SK-N-MC (cell line): ENCODE measurements at regions not wholly inside any gene's neighbourhood (a gene's known extent, or its start where the extent isn't known, plus 50 kb on each side); places are given as distances from the start of the nearest gene placed in this dataset.

ENCODE experiments used
- DNase-seq: peaks from one replicate; pipeline ENCODE4 v3.0.0-alpha.2; 2011; ENCODE audit warnings: low read depth, low spot score
- H3K27ac ChIP-seq: fragments of 200-600 bp; sonication (generic); 2 replicates; pipeline ENCODE4 v1.5.1; 2016; ENCODE audit warnings: mixed run types
- H3K36me3 ChIP-seq: fragments of 200-600 bp; sonication (generic); 2 replicates; pipeline ENCODE4 v1.6.1; 2017; ENCODE audit warnings: antibody characterized with exemption, low read length, mixed read lengths; ENCODE audit not compliant: insufficient read depth
- H3K4me3 ChIP-seq: fragments of 200-600 bp; sonication (generic); 2 replicates; pipeline ENCODE4 v1.5.1; 2016
- H3K9ac ChIP-seq: fragments of 200-600 bp; sonication (generic); 2 replicates; pipeline ENCODE4 v1.8.0; 2017; ENCODE audit warnings: mixed run types, mixed read lengths; ENCODE audit not compliant: insufficient read length
- H3K9me3 ChIP-seq: fragments of 200-600 bp; sonication (generic); 2 replicates; pipeline ENCODE4 v1.6.1; 2017; ENCODE audit warnings: low read depth, mild to moderate bottlenecking, antibody characterized with exemption, low read length, moderate library complexity, mixed read lengths
- EZH2 ChIP-seq: fragments of 200-600 bp; sonication (generic); IDR thresholded peaks from one replicate; pipeline ENCODE4 v1.6.1; 2017; ENCODE audit warnings: antibody characterized with exemption
- FOXP2 ChIP-seq: optimal IDR thresholded peaks from 2 replicates; pipeline ENCODE3; 2011; ENCODE audit warnings: mild to moderate bottlenecking, moderate library complexity; ENCODE audit not compliant: insufficient read depth; ENCODE audit errors: extremely low read length, control extremely low read depth
- POLR2AphosphoS5 ChIP-seq: IDR thresholded peaks from 2 replicates; pipeline ENCODE4 v1.6.1; 2012; ENCODE audit warnings: mild to moderate bottlenecking, low read depth, low read length, borderline replicate concordance

DNA sequence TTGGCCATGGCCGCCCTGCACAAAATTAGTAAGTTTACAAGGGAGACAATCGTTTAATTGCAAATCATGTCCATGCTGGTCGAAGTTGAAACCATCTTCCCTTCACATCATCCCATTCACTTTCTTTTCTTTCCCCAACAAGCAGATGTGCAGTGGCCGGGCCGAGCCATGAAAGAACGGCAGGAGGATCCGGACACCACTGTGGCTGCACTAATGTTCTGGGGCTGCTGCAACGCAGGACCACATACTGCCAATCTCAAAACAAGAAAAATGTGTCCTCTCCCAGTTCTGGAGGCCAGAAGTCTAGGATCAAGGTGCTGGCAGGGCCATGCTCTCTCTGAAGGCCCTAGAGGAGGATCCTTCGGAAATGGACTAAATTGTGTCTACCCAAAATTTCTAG is 227.4 kb upstream of the MYT1L start:
- H3K9me3 ChIP-seq: no peaks in the 10 kb centered on the region
- no peak for DNase-seq
- no peak for TF ChIP-seq FOXP2
- TF ChIP-seq EZH2: no peak
- no peak for TF ChIP-seq POLR2AphosphoS5

DNA sequence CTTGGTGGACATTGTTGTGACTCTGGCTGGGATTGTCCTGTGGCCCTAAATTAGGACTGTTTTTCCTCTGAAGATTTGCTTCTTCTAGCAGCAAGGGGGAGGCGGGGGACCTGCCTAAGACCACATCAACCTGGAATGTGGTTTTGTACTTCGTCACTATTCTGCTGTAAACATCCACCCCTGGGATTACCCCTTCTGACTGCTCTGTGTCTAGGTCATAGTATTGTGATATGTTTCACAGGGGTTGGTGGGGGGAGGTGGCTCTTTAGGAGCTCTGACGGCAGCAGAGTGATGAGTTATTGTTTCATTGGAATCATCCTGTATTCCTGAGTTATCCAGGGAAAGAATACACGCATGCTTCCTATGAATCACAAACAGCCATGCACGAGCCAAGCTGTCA is 226.4 kb upstream of the MYT1L start:
- Histone ChIP-seq H3K27ac (no peak overlapping the region), H3K4me3 (no peak overlapping the region), H3K9ac (no peak overlapping the region), H3K36me3 (no peaks in the 10 kb centered on the region), H3K9me3 (no peaks in the 10 kb centered on the region)
- TF ChIP-seq POLR2AphosphoS5 (no peak), FOXP2 (no peak), EZH2 (no peak)
- DNase-seq: no peak

More for the DNA sequence above, 227.4 kb upstream of the MYT1L start:
- Histone ChIP-seq H3K9ac (no peak overlapping the region), H3K27ac (no peak overlapping the region), H3K36me3 (no peaks in the 10 kb centered on the region), H3K4me3 (no peak overlapping the region)

DNA sequence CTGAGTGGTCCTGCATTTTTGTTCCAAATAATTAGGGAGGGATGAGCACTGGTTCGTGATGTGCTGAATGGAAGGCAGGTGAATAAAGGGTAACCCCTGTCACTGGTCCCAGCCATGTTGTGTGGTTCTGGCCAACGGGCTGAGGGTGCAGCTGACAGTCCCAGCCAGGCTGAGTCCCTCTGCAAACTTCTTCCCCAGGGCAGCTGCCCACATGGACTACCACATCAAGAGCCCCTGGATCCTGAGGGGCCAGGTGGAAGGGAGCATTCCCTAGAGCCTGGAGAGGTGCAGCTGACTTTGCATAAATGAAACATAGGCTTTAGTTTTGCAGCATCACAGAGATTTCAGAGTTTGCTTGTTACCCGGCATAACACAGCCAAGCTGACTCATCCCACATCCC is 219.8 kb upstream of the MYT1L start:
- Histone ChIP-seq H3K36me3 (no peaks in the 10 kb centered on the region), H3K9me3 (no peaks in the 10 kb centered on the region), H3K9ac (no peak overlapping the region), H3K4me3 (no peak overlapping the region), H3K27ac (no peak overlapping the region)
- no peak for TF ChIP-seq POLR2AphosphoS5
- TF ChIP-seq FOXP2: no peak
- no peak for TF ChIP-seq EZH2
- no peak for DNase-seq

DNA sequence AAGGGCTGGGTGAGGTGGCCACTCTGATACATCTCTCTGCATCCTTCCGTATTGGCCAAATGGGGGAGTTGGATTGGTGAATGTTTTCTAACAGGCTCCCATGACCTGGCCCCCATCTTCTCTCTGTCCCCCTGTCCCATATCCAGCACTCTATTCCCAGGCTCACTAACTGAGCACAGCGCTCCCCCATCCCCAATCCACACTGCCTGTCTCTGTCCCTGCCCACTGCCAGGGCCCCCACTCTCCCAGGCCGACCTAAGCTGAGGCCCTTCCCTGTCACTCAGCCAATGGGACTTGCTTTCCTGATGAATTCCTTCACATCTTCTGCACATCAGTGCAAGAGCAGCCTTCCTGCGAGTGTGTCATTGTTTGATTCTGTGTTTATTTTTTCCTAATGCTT is 216.8 kb upstream of the MYT1L start:
- Histone ChIP-seq H3K4me3 (no peak overlapping the region), H3K9ac (no peak overlapping the region), H3K27ac (no peak overlapping the region), H3K36me3 (no peaks in the 10 kb centered on the region), H3K9me3 (no peaks in the 10 kb centered on the region)
- TF ChIP-seq FOXP2 (no peak), POLR2AphosphoS5 (no peak), EZH2 (no peak)
- DNase-seq: no peak

DNA sequence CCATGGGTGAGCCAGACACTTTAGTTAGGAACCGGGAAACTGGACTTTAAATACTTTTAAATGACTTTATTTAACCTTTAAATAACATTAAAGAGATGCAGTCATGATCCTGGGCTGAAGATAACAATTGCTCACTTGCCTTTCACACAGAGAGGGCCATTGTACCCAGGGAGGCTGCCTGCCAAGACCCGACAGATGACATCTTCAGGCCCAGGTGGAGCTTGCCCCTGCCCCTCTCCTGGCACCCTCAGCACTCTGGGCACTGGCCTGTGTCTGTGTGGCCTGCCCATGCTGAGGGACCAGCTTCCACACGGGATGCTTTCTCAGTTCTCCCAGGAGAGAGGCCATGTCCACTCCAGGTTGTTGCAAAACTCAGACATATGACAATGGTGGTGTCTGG is 216.4 kb upstream of the MYT1L start:
- Histone ChIP-seq H3K9me3 (no peaks in the 10 kb centered on the region), H3K4me3 (no peak overlapping the region), H3K9ac (no peak overlapping the region), H3K27ac (no peak overlapping the region), H3K36me3 (no peaks in the 10 kb centered on the region)
- TF ChIP-seq POLR2AphosphoS5 (no peak), EZH2 (no peak), FOXP2 (no peak)
- no peak for DNase-seq

DNA sequence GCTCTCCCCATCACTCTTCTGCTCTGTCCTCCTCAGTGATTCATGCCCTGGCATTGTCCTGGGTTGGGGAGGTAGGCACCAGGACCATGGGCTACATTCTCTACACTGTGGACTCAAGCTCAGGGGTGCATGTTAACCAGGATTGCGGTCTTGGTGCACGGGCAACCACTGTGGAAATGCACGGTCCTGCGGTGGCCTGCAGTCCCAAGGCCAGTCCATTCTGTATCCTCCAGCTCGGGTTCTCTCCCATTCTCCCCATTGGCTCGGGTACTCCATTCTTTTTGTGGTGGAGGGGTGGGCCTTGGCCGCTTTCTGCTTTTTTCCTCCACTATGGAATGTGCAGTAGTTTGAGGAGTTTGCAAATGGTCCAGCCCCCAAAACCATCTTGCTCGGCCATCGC is 215.0 kb upstream of the MYT1L start:
- H3K4me3 ChIP-seq: no peak overlapping the region
- no peaks in the 10 kb centered on the region for H3K36me3 ChIP-seq
- TF ChIP-seq POLR2AphosphoS5 (no peak), EZH2 (no peak), FOXP2 (no peak)
- no peak overlapping the region for H3K27ac ChIP-seq
- no peak overlapping the region for H3K9ac ChIP-seq
- no peak for DNase-seq
- no peaks in the 10 kb centered on the region for H3K9me3 ChIP-seq

DNA sequence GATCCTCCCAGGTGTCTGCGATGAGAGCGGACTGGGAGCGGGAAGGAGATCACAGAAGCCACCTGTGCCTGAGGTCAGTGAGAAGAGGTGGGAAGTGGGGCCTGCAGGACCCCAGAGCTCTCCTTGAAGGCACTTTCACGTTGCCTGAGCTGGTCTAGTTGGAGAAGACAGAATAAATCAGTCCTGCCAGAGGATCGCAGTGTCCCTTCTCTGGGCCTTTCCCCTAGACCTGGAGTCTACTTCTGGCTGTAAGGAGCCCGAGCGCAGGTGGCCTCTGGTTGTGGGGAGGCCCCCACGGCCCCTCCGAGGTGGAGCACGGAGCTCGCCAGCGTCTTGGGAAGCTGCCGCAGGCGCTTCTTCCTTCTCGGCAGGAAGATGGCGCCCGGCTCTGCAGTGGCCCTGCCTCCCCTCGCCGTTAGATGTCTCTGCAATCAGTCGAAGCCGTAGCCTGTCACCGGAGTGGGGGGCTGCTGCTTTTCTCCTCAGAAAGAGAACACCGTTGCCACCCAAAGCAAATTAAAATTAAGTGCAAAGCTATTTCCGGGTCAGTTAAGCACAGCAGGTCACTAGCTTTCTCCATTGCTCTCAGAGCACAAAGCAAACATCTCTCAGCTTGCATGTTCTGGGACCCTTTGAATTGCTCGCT is 212.0 kb upstream of the MYT1L start:
- Histone ChIP-seq H3K4me3 (0 out of 2 replicates have a peak overlapping the region, but pooled peaks have one; percentile 33), H3K36me3 (no peaks in the 10 kb centered on the region), H3K9me3 (no peaks in the 10 kb centered on the region), H3K27ac (no peak overlapping the region), H3K9ac (no peak overlapping the region)
- no peak for DNase-seq
- TF ChIP-seq POLR2AphosphoS5: no peak
- no peak for TF ChIP-seq FOXP2
- no peak for TF ChIP-seq EZH2

DNA sequence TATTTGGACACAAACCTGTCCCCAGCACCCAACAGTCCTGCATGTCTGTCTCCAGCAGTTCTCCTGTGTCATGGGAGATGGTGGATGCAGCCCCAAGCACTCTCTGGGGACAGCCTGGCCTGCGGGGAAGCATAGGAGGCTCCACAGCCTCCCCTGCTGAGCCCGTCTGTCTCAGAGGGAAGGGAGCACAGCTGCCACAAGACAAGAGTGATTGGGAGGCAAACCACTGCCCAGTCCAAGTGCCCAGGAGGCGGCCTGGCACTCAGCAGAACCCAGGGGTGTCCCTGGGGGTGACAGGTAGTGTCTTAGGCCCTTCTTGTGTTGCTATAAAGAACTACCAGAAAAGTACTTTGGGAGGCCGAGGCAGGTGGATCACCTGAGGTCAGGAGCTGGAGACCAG is 211.2 kb upstream of the MYT1L start:
- no peak overlapping the region for H3K27ac ChIP-seq
- TF ChIP-seq FOXP2 (no peak), EZH2 (no peak), POLR2AphosphoS5 (no peak)
- H3K4me3 ChIP-seq: no peak overlapping the region
- H3K36me3 ChIP-seq: no peaks in the 10 kb centered on the region
- no peaks in the 10 kb centered on the region for H3K9me3 ChIP-seq
- no peak overlapping the region for H3K9ac ChIP-seq
- no peak for DNase-seq

DNA sequence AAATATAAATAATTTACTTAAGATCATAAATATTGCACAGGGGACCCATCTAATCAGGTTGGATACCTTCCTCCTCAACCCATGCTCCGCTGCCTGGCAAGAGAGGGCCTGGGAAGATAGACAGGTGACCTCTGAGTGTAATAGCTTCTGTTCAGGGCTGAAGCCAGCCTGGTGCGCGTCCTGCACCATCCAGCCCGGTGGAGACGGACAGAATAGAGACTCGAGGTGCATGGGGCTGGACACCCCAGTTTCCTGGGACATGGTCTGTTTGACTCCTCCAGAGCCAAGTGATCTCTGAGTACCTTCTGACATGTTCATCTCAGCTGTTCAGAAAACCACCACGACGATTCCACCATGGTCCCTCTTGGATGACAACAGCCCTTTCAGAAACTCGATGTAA is 209.3 kb upstream of the MYT1L start:
- Histone ChIP-seq H3K9ac (no peak overlapping the region), H3K4me3 (no peak overlapping the region), H3K27ac (no peak overlapping the region), H3K36me3 (no peaks in the 10 kb centered on the region), H3K9me3 (no peaks in the 10 kb centered on the region)
- no peak for TF ChIP-seq EZH2
- no peak for TF ChIP-seq FOXP2
- no peak for DNase-seq

DNA sequence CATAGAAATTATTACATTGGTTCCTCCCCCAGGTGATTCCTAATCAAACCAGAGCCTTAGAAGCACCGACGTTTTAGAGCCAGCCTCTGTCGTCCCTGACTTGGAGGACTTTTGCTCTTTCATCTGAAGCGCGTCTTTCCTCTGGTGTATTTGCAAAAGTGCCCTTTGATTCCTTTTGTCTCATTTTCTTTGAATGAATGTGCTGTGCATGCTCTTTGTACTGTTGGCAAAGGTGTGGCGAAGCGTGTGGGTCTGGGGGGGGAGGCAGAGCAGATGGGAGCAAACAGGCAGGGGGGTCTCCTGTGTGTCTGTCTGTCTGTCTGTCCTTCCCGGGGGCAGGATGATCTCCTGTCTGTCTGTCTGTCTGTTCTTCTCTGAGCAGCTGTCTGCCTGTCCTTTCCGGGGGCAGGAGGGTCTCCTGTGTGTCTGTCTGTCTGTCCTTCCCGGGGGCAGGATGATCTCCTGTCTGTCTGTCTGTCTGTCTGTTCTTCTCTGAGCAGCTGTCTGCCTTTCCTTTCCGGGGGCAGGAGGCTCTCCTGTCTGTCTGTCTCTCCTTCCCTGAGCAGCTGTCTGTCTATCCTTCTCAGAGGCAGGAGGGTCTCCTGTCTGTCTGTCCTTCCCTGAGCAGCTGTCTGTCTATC is 205.5 kb upstream of the MYT1L start:
- Histone ChIP-seq H3K9me3 (no peaks in the 10 kb centered on the region), H3K9ac (no peak overlapping the region), H3K27ac (no peak overlapping the region), H3K36me3 (no peaks in the 10 kb centered on the region), H3K4me3 (no peak overlapping the region)
- DNase-seq: no peak
- no peak for TF ChIP-seq POLR2AphosphoS5
- TF ChIP-seq FOXP2: no peak
- no peak for TF ChIP-seq EZH2
